HepG2 (cell line): ENCODE measurements at regions not wholly inside any gene's neighbourhood (a gene's known extent, or its start where the extent isn't known, plus 50 kb on each side); places are given as distances from the start of the nearest gene placed in this dataset.

ENCODE experiments used
- ATAC-seq: fragments of 200-7000 bp; cut with Tn5 transposase; 3 replicates; pipeline ENCODE4 v1.9.1; 2020; ENCODE audit warnings: mild to moderate bottlenecking, moderate library complexity
- BruUV-seq: library from RNA; stranded (reverse); fragments of 400-500 nt; replicated peaks from 2 replicates; lab custom pipeline; 2021; lab: Mats Ljungman, UMichigan
- CTCF ChIA-PET: fragments of 300-600 bp; formaldehyde crosslinking; extraction: SDS; loops from one replicate; lab custom pipeline; 2021; ENCODE audit warnings: low total read pairs, inconsistent platforms, low intra/inter-chr PET ratio; lab: Yijun Ruan, JAX
- POLR2A ChIA-PET: fragments of 350-600 bp; sonication (Branson Sonifier 250); formaldehyde crosslinking; loops from one replicate; lab custom pipeline; 2020; ENCODE audit warnings: antibody characterized with exemption, inconsistent platforms; lab: Yijun Ruan, JAX
- DNase-seq: peaks from one replicate; pipeline ENCODE4 v3.0.0-alpha.2; 2015; ENCODE audit warnings: low spot score
- FAIRE-seq: peaks from 3 replicates; lab custom pipeline; 2011; peaks lifted over from hg19 to GRCh38; lab: Jason Lieb, UNC
- H2AFZ ChIP-seq: one replicate; pipeline ENCODE4 v1.6.1; 2011; ENCODE audit warnings: low read length, inconsistent platforms
- H3K27ac ChIP-seq: fragments of 300-600 bp; 3 replicates; pipeline ENCODE4 v1.8.0; 2011; ENCODE audit warnings: mixed run types, mild to moderate bottlenecking, mixed read lengths, low read length, inconsistent platforms; ENCODE audit not compliant: insufficient read depth; ENCODE audit errors: extremely low read length
- H3K27me3 ChIP-seq, 2 experiments: fragments of 200-600 bp in 1 of 2; 2 replicates in 1 of 2; 3 replicates in 1 of 2; pipeline versions ENCODE4 v1.6.0 to v1.8.0; 2011; ENCODE audit warnings: low read length in 2 of 2, mild to moderate bottlenecking in 2 of 2, moderate library complexity in 2 of 2, inconsistent platforms in 1 of 2; ENCODE audit not compliant: insufficient read depth in 2 of 2, control insufficient read depth in 1 of 2
- H3K36me3 ChIP-seq, 2 experiments: fragments of 200-600 bp in 1 of 2; replicated peaks in 1 of 2; 2 replicates in 1 of 2; 3 replicates in 1 of 2; pipeline versions ENCODE4 v1.5.1 to v1.8.0; 2011; ENCODE audit warnings: low read length in 2 of 2, inconsistent platforms in 1 of 2; ENCODE audit not compliant: insufficient read depth in 2 of 2, control insufficient read depth in 1 of 2
- H3K4me1 ChIP-seq: 2 replicates; pipeline ENCODE4 v1.5.1; 2012; ENCODE audit warnings: low read length, inconsistent platforms; ENCODE audit not compliant: insufficient read depth
- H3K4me2 ChIP-seq: 2 replicates; pipeline ENCODE4 v1.6.0; 2011; ENCODE audit warnings: low read depth, low read length, inconsistent platforms
- H3K4me3 ChIP-seq, 3 experiments: fragments of 200-600 bp in 1 of 3; sonication (generic), shearing (Covaris generic) in 1 of 3; replicated peaks in 1 of 3; 2 replicates each; pipeline ENCODE4 v1.5.1; 2011 to 2016; ENCODE audit warnings: low read length in 3 of 3, inconsistent platforms in 2 of 3, low read depth in 2 of 3, mild to moderate bottlenecking in 2 of 3, control low read depth in 1 of 3, mixed read lengths in 1 of 3; ENCODE audit not compliant: insufficient read depth in 1 of 3
- H3K79me2 ChIP-seq: one replicate; pipeline ENCODE4 v1.6.1; 2011; ENCODE audit warnings: low read length, inconsistent platforms; ENCODE audit not compliant: insufficient read depth
- H3K9ac ChIP-seq: 2 replicates; pipeline ENCODE4 v1.6.0; 2011; ENCODE audit warnings: mild to moderate bottlenecking, low read depth, low read length, inconsistent platforms; ENCODE audit not compliant: insufficient read depth
- H3K9me3 ChIP-seq: 2 replicates; pipeline ENCODE4 v1.5.1; 2012; ENCODE audit warnings: mild to moderate bottlenecking, low read length
- H4K20me1 ChIP-seq: 2 replicates; pipeline ENCODE4 v1.6.0; 2011; ENCODE audit warnings: inconsistent platforms, mild to moderate bottlenecking, low read length, moderate library complexity; ENCODE audit not compliant: insufficient read depth
- ATAD3A ChIP-seq: sonication (generic); formaldehyde crosslinking; IDR thresholded peaks from 2 replicates; pipeline ENCODE4 v1.4.0; 2020; ENCODE audit warnings: missing genetic modification reagents
- BHLHE40 ChIP-seq: IDR thresholded peaks from 2 replicates; pipeline ENCODE4 v1.6.1; 2011; ENCODE audit warnings: low read length, improper control_type of control experiment
- CCDC6 ChIP-seq: sonication (generic); formaldehyde crosslinking; IDR thresholded peaks from 2 replicates; pipeline ENCODE4 v1.8.1; 2022; ENCODE audit warnings: mild to moderate bottlenecking, missing genetic modification reagents, moderate library complexity
- HES4 ChIP-seq: sonication (generic); formaldehyde crosslinking; IDR thresholded peaks from 2 replicates; pipeline ENCODE4 v1.9.0; 2021; ENCODE audit warnings: mild to moderate bottlenecking, missing genetic modification reagents, borderline replicate concordance
- HIC2 ChIP-seq: sonication (generic); formaldehyde crosslinking; IDR thresholded peaks from 2 replicates; pipeline ENCODE4 v1.9.0; 2022; ENCODE audit warnings: low read depth, missing genetic modification reagents
- HMGXB3 ChIP-seq: sonication (generic); formaldehyde crosslinking; IDR thresholded peaks from 2 replicates; pipeline ENCODE4 v1.4.0; 2020; ENCODE audit warnings: missing genetic modification reagents, borderline replicate concordance
- HNF4G ChIP-seq, 2 experiments: sonication (generic) in 1 of 2; formaldehyde crosslinking in 1 of 2; IDR thresholded peaks; 2 replicates each; pipeline versions ENCODE4 v1.4.0 to v1.6.1; 2011 to 2020; ENCODE audit warnings: borderline replicate concordance in 2 of 2, low read depth in 2 of 2, mild to moderate bottlenecking in 2 of 2, low read length in 1 of 2, missing genetic modification reagents in 1 of 2, moderate library complexity in 1 of 2
- POLR2A ChIP-seq, 2 experiments: IDR thresholded peaks; 2 replicates each; pipeline ENCODE4 v1.6.1; 2011; ENCODE audit warnings: low read depth in 2 of 2, low read length in 2 of 2, mild to moderate bottlenecking in 1 of 2, moderate library complexity in 1 of 2; ENCODE audit not compliant: insufficient read depth in 1 of 2
- SAP130 ChIP-seq: IDR thresholded peaks from 2 replicates; pipeline ENCODE4 v1.6.1; 2016; ENCODE audit warnings: low read depth
- STAT5B ChIP-seq: sonication (generic); formaldehyde crosslinking; IDR thresholded peaks from 2 replicates; pipeline ENCODE4 v1.4.0; 2020; ENCODE audit warnings: missing genetic modification reagents
- TBX2 ChIP-seq: sonication (generic); formaldehyde crosslinking; IDR thresholded peaks from 2 replicates; pipeline ENCODE4 v1.5.0; 2020; ENCODE audit warnings: missing genetic modification reagents, mild to moderate bottlenecking, borderline replicate concordance
- TEAD3 ChIP-seq: optimal IDR thresholded peaks from 2 replicates; pipeline ENCODE3; 2016; ENCODE audit warnings: borderline replicate concordance
- ZNF234 ChIP-seq: sonication (generic); formaldehyde crosslinking; conservative IDR thresholded peaks from 2 replicates; pipeline ENCODE4 v1.5.1; 2020; ENCODE audit warnings: mild to moderate bottlenecking, missing genetic modification reagents
- ZNF451 ChIP-seq: sonication (generic); formaldehyde crosslinking; IDR thresholded peaks from 2 replicates; pipeline ENCODE4 v1.5.0; 2020; ENCODE audit warnings: mild to moderate bottlenecking, missing genetic modification reagents
- ZNF510 ChIP-seq: sonication (generic); formaldehyde crosslinking; IDR thresholded peaks from 2 replicates; pipeline ENCODE4 v1.4.0; 2020; ENCODE audit warnings: low read depth, mild to moderate bottlenecking, missing genetic modification reagents
- ZNF543 ChIP-seq: sonication (generic); formaldehyde crosslinking; IDR thresholded peaks from 2 replicates; pipeline ENCODE4 v1.4.0; 2020; ENCODE audit warnings: mild to moderate bottlenecking, missing genetic modification reagents
- ZNF746 ChIP-seq: sonication (generic); formaldehyde crosslinking; IDR thresholded peaks from 2 replicates; pipeline ENCODE4 v1.8.0; 2022; ENCODE audit warnings: mild to moderate bottlenecking, missing genetic modification reagents
- ZUFSP ChIP-seq: sonication (generic); formaldehyde crosslinking; IDR thresholded peaks from 2 replicates; pipeline ENCODE4 v1.9.0; 2021; ENCODE audit warnings: missing genetic modification reagents, mild to moderate bottlenecking, borderline replicate concordance
- WGBS: methylation state at CpG from one replicate; pipeline ENCODE4 v1.1.6; 2017; ENCODE audit warnings: low lambda C conversion rate; 5-methylcytosine and 5-hydroxymethylcytosine counted together
- in situ Hi-C: cut with HindIII; loops from 2 replicates; pipeline ENCODE4 v1.10.0; 2017; ENCODE audit warnings: low pct_unique_long_range_greater_than_20kb; ENCODE audit not compliant: extremely low pct_ligation_motif_present
- intact Hi-C: fragments of 100-400 bp; cut with micrococcal nuclease; formaldehyde crosslinking; loops from one replicate; pipeline ENCODE4 v1.10.0; 2022; ENCODE audit not compliant: unreplicated experiment

GRCh38 chr7:22657479-22657878 is 69.5 kb upstream of the IL6 start:
- CTCF ChIA-PET = no interaction called here
- TF ChIP-seq HNF4G (IDR thresholded peaks at IDR 0.05; ENCODE audit: borderline replicate concordance, low read depth, low read length) = no peak
- TF ChIP-seq HNF4G (CRISPR knock-in tag; IDR thresholded peaks at IDR 0.05; ENCODE audit: borderline replicate concordance, low read depth) = no peak
- TF ChIP-seq ZUFSP = no peak
- no peak for TF ChIP-seq TBX2 (CRISPR knock-in tag)
- TF ChIP-seq ATAD3A (CRISPR knock-in tag) = no peak
- no peak for TF ChIP-seq ZNF510
- no peak for TF ChIP-seq CCDC6 (CRISPR knock-in tag)
- TF ChIP-seq ZNF543 = no peak
- TF ChIP-seq ZNF451 (CRISPR knock-in tag) = no peak
- TF ChIP-seq HMGXB3 (CRISPR knock-in tag) = no peak
- TF ChIP-seq STAT5B = no peak
- TF ChIP-seq POLR2A (IDR thresholded peaks at IDR 0.05; ENCODE audit: insufficient read depth in 1 of 2, low read depth in 2 of 2, low read length in 2 of 2) = no peak
- TF ChIP-seq HES4 (CRISPR knock-in tag) = no peak
- TF ChIP-seq ZNF746 = no peak
- no peak for TF ChIP-seq HIC2 (CRISPR knock-in tag)
- TF ChIP-seq ZNF234 (CRISPR knock-in tag) = no peak
- TF ChIP-seq BHLHE40 = no peak
- no peak for TF ChIP-seq TEAD3 (CRISPR knock-in tag)
- no peak for TF ChIP-seq SAP130 (CRISPR knock-in tag)
- TF ChIP-seq, all 625 proteins: peak for 0
- H4K20me1 ChIP-seq = no peaks in the 10 kb centered on the region
- no peaks in the 10 kb centered on the region for H3K4me1 ChIP-seq
- H3K9ac ChIP-seq = no peak overlapping the region
- H3K27me3 ChIP-seq = peaks cover 0 to 3% of the 10 kb centered on the region in 2 experiments; a peak in 1 of 5 replicates
- no peak for FAIRE-seq
- POLR2A ChIA-PET = no interaction called here
- H3K9me3 ChIP-seq = no peaks in the 10 kb centered on the region
- BruUV-seq = no TSS peak
- H3K27ac ChIP-seq = no peak overlapping the region
- ATAC-seq = no peak
- intact Hi-C loops = no loop called here
- WGBS = 0% methylated on average over 1 of the region's 1 CpG
- H3K36me3 ChIP-seq = no peaks in the 10 kb centered on the region
- H3K4me3 ChIP-seq = no peak overlapping the region
- H3K4me2 ChIP-seq = no peak overlapping the region
- H2AFZ ChIP-seq = no peak overlapping the region
- in situ Hi-C loops = no loop called here
- H3K79me2 ChIP-seq = no peaks in the 10 kb centered on the region
- DNase-seq = no peak
